SK-N-SH (cell line): ENCODE measurements at regions not wholly inside any gene's neighbourhood (a gene's known extent, or its start where the extent isn't known, plus 50 kb on each side); places are given as distances from the start of the nearest gene placed in this dataset.
"Not testable (repeated sequence)": the region's sequence is repeated elsewhere in the genome, so short reads cannot be mapped to it uniquely, and the experiment has no call there.

Source experiments
- CTCF ChIA-PET: fragments of 300-600, 350-600 bp; formaldehyde crosslinking; extraction: SDS; loops from one replicate; lab custom pipeline; 2021; lab: Yijun Ruan, JAX
- POLR2A ChIA-PET: fragments of 350-600 bp; sonication (Branson Sonifier 250); formaldehyde crosslinking; extraction: SDS; loops from one replicate; lab custom pipeline; 2020; ENCODE audit warnings: antibody characterized with exemption, inconsistent platforms; lab: Yijun Ruan, JAX
- DNase-seq: peaks from one replicate; pipeline ENCODE4 v3.0.0; 2012
- H2AFZ ChIP-seq: fragments of 200-600 bp; sonication (generic); 2 replicates; pipeline ENCODE4 v1.8.1; 2016; ENCODE audit warnings: antibody characterized with exemption, mild to moderate bottlenecking, low read depth
- H3F3A ChIP-seq: fragments of 200-600 bp; sonication (generic); replicated peaks from 2 replicates; pipeline ENCODE3; 2016; ENCODE audit warnings: antibody characterized with exemption, mild to moderate bottlenecking; ENCODE audit not compliant: insufficient read depth
- H3K27ac ChIP-seq, 2 experiments: fragments of 200-500 bp in 1 of 2; fragments of 200-600 bp in 1 of 2; sonication (Bioruptor generic) in 1 of 2; sonication (generic), shearing (Covaris generic) in 1 of 2; 2 replicates each; pipeline versions ENCODE4 v1.5.1 to v1.6.1; 2014 to 2016; ENCODE audit warnings: low read depth in 2 of 2, inconsistent platforms in 1 of 2, low read length in 1 of 2, mild to moderate bottlenecking in 1 of 2, mixed read lengths in 1 of 2
- H3K27me3 ChIP-seq: fragments of 200-600 bp; sonication (generic), shearing (Covaris generic); 2 replicates; pipeline ENCODE4 v1.6.1; 2016; ENCODE audit warnings: mixed run types; ENCODE audit not compliant: insufficient read depth
- H3K36me3 ChIP-seq, 2 experiments: fragments of 200-500 bp in 1 of 2; fragments of 200-600 bp in 1 of 2; sonication (Bioruptor generic) in 1 of 2; sonication (generic) in 1 of 2; replicated peaks in 1 of 2; 2 replicates each; pipeline versions ENCODE3 to v1.5.1; 2014 to 2016; ENCODE audit warnings: low read length in 1 of 2, mild to moderate bottlenecking in 1 of 2; ENCODE audit not compliant: insufficient read depth in 2 of 2, control insufficient read depth in 1 of 2
- H3K4me1 ChIP-seq, 2 experiments: fragments of 200-500 bp in 1 of 2; fragments of 200-600 bp in 1 of 2; sonication (Bioruptor generic) in 1 of 2; sonication (generic), shearing (Covaris generic) in 1 of 2; 2 replicates each; pipeline versions ENCODE4 v1.5.1 to v1.6.1; 2014 to 2016; ENCODE audit warnings: low read depth in 1 of 2, low read length in 1 of 2, mixed run types in 1 of 2; ENCODE audit not compliant: insufficient read depth in 2 of 2, control insufficient read depth in 1 of 2
- H3K4me2 ChIP-seq: fragments of 200-600 bp; sonication (generic), shearing (Covaris generic); 2 replicates; pipeline ENCODE4 v1.6.1; 2017; ENCODE audit warnings: mixed run types
- H3K4me3 ChIP-seq, 2 experiments: fragments of 200-500 bp in 1 of 2; fragments of 200-600 bp in 1 of 2; sonication (Bioruptor generic) in 1 of 2; sonication (generic), shearing (Covaris generic) in 1 of 2; 2 replicates each; pipeline versions ENCODE4 v1.5.1 to v1.8.1; 2014 to 2016; ENCODE audit warnings: low read depth in 2 of 2, inconsistent platforms in 1 of 2, low read length in 1 of 2, mild to moderate bottlenecking in 1 of 2, mixed read lengths in 1 of 2, moderate library complexity in 1 of 2
- H3K79me2 ChIP-seq: fragments of 200-600 bp; sonication (generic); 2 replicates; pipeline ENCODE4 v1.8.1; 2017; ENCODE audit warnings: mild to moderate bottlenecking; ENCODE audit not compliant: insufficient read depth
- H3K9ac ChIP-seq: fragments of 200-600 bp; sonication (generic); 2 replicates; pipeline ENCODE4 v1.6.1; 2017; ENCODE audit warnings: mixed run types
- H3K9me2 ChIP-seq: fragments of 200-600 bp; sonication (generic); 2 replicates; pipeline ENCODE4 v1.6.1; 2017; ENCODE audit warnings: mixed run types
- H3K9me3 ChIP-seq: fragments of 200-600 bp; sonication (generic); 2 replicates; pipeline ENCODE4 v1.6.1; 2017; ENCODE audit warnings: mixed run types, mild to moderate bottlenecking, moderate library complexity
- H4K20me1 ChIP-seq: fragments of 200-600 bp; sonication (generic); 2 replicates; pipeline ENCODE4 v1.6.1; 2017; ENCODE audit warnings: mild to moderate bottlenecking, mixed run types; ENCODE audit not compliant: insufficient read depth
- WGBS: methylation state at CpG from one replicate; pipeline ENCODE4 v1.1.6; 2017; ENCODE audit warnings: low lambda C conversion rate; 5-methylcytosine and 5-hydroxymethylcytosine counted together

GRCh38 chr11:67886207-67886606 lies 117.7 kb downstream of the UNC93B1 start:
- H3F3A ChIP-seq, CTCF ChIA-PET, POLR2A ChIA-PET, H3K27ac ChIP-seq, H3K79me2 ChIP-seq, H3K4me2 ChIP-seq, H2AFZ ChIP-seq, H3K9me2 ChIP-seq, H4K20me1 ChIP-seq, H3K4me3 ChIP-seq, H3K9me3 ChIP-seq, H3K9ac ChIP-seq, DNase-seq, H3K27me3 ChIP-seq, H3K36me3 ChIP-seq, H3K4me1 ChIP-seq: not testable (repeated sequence)
- WGBS, result 77% methylated on average over 7 of the region's 7 CpGs

GRCh38 chr11:67885574-67885973 lies 118.3 kb downstream of the UNC93B1 start:
- H3K4me1 ChIP-seq, result not testable (repeated sequence)
- 40% methylated on average over 3 of the region's 3 CpGs for WGBS

GRCh38 chr11:67884761-67885558 lies 118.9 kb downstream of the UNC93B1 start:
- H4K20me1 ChIP-seq, H3K4me3 ChIP-seq, H3K4me2 ChIP-seq, POLR2A ChIA-PET, H3K9me2 ChIP-seq, H2AFZ ChIP-seq, H3K79me2 ChIP-seq, H3K4me1 ChIP-seq, H3F3A ChIP-seq, H3K9ac ChIP-seq, H3K27ac ChIP-seq, H3K27me3 ChIP-seq, H3K36me3 ChIP-seq, H3K9me3 ChIP-seq, CTCF ChIA-PET, DNase-seq: not testable (repeated sequence)
- 58% methylated on average over 18 of the region's 18 CpGs for WGBS

More at GRCh38 chr11:67885574-67885973, 118.3 kb downstream of the UNC93B1 start:
- H2AFZ ChIP-seq, H3K36me3 ChIP-seq, H3K9me2 ChIP-seq, H3K27me3 ChIP-seq, H3K79me2 ChIP-seq, H4K20me1 ChIP-seq, H3K4me3 ChIP-seq, H3K4me2 ChIP-seq, POLR2A ChIA-PET, H3F3A ChIP-seq, H3K9ac ChIP-seq, H3K27ac ChIP-seq, H3K9me3 ChIP-seq, CTCF ChIA-PET, DNase-seq: not testable (repeated sequence)

- H3K4me1 ChIP-seq, H3F3A ChIP-seq, H3K27ac ChIP-seq, DNase-seq, H3K9me3 ChIP-seq, H3K4me3 ChIP-seq, CTCF ChIA-PET, H3K9ac ChIP-seq, H3K36me3 ChIP-seq, H3K79me2 ChIP-seq, H2AFZ ChIP-seq, H3K9me2 ChIP-seq, H3K4me2 ChIP-seq, POLR2A ChIA-PET, H4K20me1 ChIP-seq, H3K27me3 ChIP-seq: not testable (repeated sequence)
- WGBS, result 60% methylated on average over 13 of the region's 13 CpGs
Measured at GRCh38 chr11:67884073-67884757, 119.7 kb downstream of the UNC93B1 start.

GRCh38 chr11:67882304-67882703 lies 121.6 kb downstream of the UNC93B1 start:
- H3F3A ChIP-seq, DNase-seq, H3K27ac ChIP-seq, H3K9me2 ChIP-seq, H3K4me3 ChIP-seq, H4K20me1 ChIP-seq, H2AFZ ChIP-seq, H3K27me3 ChIP-seq, POLR2A ChIA-PET, H3K4me1 ChIP-seq, CTCF ChIA-PET, H3K36me3 ChIP-seq, H3K9me3 ChIP-seq, H3K79me2 ChIP-seq, H3K4me2 ChIP-seq, H3K9ac ChIP-seq: not testable (repeated sequence)
- WGBS, result 65% methylated on average over 9 of the region's 9 CpGs

GRCh38 chr11:67881836-67882235 lies 122.1 kb downstream of the UNC93B1 start:
- H3K79me2 ChIP-seq, H3K4me3 ChIP-seq, DNase-seq, H3F3A ChIP-seq, CTCF ChIA-PET, H3K36me3 ChIP-seq, H4K20me1 ChIP-seq, H3K4me1 ChIP-seq, H3K9me3 ChIP-seq, H3K9me2 ChIP-seq, POLR2A ChIA-PET, H3K9ac ChIP-seq, H3K4me2 ChIP-seq, H3K27me3 ChIP-seq, H3K27ac ChIP-seq, H2AFZ ChIP-seq: not testable (repeated sequence)
- WGBS, result 47% methylated on average over 10 of the region's 10 CpGs
